NCI-H2227 (cell line): ENCODE measurements at regions not wholly inside any gene's neighbourhood (a gene's known extent, or its start where the extent isn't known, plus 50 kb on each side); places are given as distances from the start of the nearest gene placed in this dataset.
"Not testable (repeated sequence)": the region's sequence is repeated elsewhere in the genome, so short reads cannot be mapped to it uniquely, and the experiment has no call there.

Experiments used
- DNase-seq: peaks from one replicate; lab custom pipeline; 2025; ENCODE audit not compliant: unreplicated experiment; lab: John Stamatoyannopoulos, UW

DNA sequence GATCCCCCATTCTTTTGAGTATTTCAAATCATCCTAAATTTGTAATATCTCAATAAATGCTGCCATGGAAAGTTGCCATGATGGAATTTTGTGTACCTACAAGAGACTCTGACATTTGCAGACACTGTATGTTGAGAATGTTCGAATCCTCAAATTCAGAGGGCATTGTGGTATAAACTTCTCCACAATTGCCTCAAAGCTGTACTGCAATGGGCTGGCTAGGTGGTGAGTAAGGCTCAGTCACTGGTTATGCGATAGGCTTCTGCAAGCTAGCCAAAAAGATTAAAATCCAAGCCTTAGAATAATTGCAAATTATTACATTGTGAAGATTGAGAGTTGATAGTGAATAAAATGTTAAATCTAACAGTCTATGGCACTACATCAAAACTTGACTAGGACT, 130.2 kb upstream of the CEP162 start:
- no peak for DNase-seq

DNA sequence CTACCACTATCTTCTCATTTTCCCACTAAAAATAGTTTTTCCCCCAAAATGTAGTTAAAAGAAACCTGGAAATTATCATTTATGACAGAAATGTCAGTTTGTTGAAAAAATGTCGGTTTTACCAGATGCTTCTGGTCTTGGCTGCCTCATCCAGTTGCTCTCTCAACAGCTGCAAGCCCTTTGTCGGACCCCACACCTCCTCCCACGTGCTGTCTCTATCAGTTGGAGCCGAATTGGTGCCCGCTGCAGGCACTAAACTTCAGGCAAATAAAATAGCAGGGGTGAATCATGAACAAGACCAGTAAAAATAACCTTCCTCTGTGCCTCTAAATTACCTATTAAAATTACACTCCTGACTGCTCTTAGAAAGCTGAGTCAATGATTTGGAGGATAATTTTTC, 129.5 kb upstream of the CEP162 start:
- DNase-seq: no peak

- DNase-seq: no peak
Observed at GRCh38 chr6:84353459-84354423, 126.3 kb upstream of the CEP162 start.

GRCh38 chr6:84350397-84350796, 123.0 kb upstream of the CEP162 start:
- no peak for DNase-seq

- DNase-seq: no peak
Observed at GRCh38 chr6:84349542-84349941, 122.1 kb upstream of the CEP162 start.

DNA sequence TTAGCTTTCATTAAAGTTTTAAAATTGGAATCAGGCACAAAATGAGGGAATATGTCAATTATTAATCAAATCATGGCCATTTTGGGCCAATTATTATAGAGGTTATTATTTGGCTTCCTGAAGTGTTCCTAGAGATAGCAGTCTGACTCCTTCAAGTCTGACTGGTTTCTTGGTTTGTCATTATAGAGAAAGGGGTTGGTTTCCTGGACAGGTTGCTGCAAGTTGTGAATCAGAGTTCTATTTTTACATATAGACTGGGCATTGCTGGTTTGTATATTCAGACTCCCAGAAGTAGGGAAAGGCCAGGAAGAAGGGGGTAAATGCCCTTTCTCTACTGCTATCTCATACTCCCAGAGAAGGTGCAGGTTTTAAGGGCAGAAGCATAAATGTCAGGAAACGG, 121.4 kb upstream of the CEP162 start:
- no peak for DNase-seq

GRCh38 chr6:84346372-84346771, 118.9 kb upstream of the CEP162 start:
- DNase-seq: no peak

GRCh38 chr6:84344005-84344404, 116.6 kb upstream of the CEP162 start:
- no peak for DNase-seq

DNA sequence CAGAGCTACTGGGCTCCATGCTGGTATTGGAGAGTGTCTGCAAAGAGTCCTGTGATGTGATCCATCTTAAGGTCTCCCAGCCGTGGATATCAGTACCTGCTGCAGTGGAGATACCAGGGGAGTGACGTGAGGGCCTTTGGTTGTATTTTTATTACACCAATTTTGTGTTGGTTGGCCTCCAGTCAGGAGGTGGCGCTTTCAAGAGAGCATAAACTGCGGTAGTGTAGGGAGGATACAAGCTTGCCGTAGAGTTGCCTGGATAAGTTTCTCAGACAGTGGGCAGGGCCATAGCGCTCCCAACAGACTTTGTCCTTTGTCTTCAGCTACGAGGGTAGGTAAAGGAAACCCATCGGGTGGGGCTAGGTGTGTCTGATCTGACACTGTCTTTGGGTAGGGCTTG, 113.0 kb upstream of the CEP162 start:
- no peak for DNase-seq

GRCh38 chr6:84333842-84334241, 106.4 kb upstream of the CEP162 start:
- DNase-seq: no peak

GRCh38 chr6:84332139-84333034, 104.9 kb upstream of the CEP162 start:
- no peak for DNase-seq

DNA sequence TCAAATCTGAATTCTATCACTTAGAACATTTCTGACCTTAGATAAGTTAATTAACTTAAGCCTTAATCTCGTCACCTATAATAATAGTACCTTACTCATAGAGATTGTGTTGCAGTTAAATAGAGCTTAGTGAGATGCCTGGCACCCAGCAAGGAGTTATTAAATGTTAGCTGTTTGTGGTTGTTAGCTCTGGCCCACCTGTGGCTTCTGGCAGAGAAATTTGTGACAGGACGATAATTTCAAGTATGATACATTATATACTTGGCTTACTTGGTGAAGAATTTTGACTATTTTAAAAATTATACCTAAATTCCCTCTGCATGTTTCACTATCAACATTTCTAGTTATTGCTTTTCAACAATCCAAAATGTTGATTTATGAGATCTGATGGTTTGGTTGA, 102.9 kb upstream of the CEP162 start:
- no peak for DNase-seq

DNA sequence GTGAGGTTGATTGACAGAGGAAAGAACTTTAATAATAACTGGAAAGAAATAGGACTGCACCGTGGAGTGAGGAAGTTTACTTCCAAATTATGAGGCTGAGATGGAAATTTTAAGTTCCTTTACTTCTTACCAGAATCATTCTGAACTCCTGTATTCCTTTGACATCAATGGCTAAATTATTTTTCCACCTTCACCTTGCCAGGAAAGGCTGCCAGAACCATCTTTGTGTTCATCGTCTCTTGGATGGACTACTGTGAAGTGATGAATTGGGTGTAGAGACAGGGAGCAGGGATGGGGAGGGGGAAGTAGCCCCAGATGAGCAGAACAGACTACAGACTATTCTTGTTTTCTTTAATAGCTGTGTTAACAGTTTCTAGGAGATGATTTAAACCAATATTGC, 102.1 kb upstream of the CEP162 start:
- no peak for DNase-seq

GRCh38 chr6:84329077-84329476, 101.6 kb upstream of the CEP162 start:
- peak; percentile 8 for DNase-seq

DNA sequence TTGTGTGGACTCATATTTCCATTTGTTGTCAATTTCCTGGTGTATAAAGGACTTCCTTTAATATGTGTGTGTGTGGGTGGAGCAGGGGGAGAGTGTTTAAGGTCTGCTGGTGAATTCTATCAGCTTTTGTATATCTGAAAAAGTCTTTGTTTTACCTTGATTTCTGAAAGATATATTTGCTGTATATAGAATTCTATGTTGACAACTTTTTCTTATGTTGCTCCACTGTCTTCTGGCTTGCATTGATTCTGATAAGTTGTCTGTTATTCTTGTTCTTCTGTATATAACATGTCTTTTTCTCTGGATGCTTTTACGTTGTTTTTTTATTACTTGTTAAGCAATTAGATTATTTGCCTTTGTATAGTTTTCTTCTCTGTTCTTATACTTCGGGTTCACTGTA, 90.0 kb upstream of the CEP162 start:
- no peak for DNase-seq

DNA sequence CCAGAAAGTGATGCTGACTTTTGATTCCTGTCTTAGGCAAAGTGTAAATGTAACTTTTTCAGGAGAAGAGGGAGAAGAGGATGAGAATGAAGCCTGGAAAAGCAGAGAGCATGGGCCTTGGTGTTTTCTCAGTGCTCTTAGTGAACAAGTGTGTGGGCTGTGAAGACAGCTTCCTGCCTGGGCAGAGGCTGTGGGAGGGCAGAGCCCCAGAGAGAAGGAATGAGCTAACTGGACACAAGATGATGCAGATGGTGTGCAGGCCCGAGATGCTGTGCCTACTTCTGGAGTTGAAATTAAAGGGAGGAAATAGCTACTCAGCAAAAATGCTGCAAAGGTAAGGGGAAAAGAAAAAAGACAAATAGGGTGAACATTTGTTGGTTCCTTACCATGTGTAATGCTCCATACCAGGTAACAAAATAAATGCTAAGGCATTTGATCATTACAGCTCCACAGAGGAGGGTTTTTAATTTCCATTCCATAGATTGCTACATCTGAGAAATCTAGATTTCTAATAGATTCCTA, 87.0 kb upstream of the CEP162 start:
- no peak for DNase-seq

GRCh38 chr6:84309336-84309735, 81.9 kb upstream of the CEP162 start:
- no peak for DNase-seq

DNA sequence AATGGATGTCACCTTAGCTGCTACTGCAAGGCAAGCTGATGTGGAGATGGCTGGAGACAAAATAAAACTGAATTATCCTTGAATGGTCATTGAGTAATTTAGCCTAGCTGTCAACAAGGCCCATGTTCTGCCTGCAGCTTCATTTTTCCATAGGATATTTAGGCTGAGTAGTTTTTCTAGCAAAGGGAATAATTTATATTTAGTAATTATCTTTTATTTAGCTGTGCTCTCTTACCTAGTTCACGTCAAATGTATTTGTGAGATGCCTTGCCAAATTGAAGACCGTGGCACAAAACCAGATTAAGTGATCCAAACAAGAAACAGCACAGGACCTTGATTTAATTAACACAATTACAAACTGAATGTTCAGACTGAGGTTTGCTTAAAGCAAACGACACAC, 77.4 kb upstream of the CEP162 start:
- DNase-seq: no peak

DNA sequence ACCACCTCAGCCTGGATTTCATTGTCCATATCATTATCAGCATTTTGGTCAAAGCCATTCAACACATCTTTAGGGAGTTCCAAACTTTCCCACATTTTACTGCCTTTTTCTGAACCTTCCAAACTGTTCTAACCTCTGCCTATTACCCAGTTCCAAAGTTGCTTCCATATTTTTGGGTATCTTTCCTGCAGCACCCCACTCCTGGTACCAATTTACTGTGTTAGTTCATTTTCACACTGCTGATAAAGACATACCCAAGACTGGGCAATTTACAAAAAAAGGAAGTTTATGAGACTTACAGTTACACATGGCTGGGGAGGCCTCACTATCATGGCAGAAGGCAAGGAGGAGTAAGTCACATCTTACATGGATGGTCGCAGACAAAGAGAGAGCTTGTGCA, 63.6 kb upstream of the CEP162 start:
- DNase-seq: not testable (repeated sequence)

DNA sequence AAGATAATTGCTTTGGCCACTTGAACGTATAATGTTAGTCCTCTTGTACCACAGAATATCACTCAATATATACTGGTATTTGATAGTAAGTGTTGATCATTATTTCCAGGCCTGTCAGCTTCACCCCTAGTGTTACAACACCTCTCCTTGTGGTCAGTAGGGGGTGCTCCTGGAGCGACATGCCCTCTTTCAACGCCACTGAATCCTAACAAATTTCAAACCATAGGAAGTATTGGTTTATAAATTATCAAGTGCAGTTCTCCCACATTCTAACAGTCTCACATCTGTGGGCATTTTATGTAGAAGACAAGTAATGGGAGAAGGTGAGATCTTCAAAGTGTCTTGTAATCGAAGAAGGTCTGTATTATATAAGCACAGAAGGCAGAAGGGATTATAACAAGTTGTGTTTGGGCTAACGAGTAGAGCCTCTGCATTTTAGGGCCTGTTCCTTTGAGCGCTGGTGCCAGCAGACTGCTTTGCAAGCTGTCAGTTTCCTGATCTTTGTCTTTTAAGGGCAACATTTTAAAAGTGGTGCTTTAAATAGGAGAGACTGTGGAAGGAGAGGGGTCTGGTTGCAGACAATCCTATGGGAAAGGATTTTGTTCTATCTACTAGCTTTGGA, 57.1 kb upstream of the CEP162 start:
- no peak for DNase-seq

DNA sequence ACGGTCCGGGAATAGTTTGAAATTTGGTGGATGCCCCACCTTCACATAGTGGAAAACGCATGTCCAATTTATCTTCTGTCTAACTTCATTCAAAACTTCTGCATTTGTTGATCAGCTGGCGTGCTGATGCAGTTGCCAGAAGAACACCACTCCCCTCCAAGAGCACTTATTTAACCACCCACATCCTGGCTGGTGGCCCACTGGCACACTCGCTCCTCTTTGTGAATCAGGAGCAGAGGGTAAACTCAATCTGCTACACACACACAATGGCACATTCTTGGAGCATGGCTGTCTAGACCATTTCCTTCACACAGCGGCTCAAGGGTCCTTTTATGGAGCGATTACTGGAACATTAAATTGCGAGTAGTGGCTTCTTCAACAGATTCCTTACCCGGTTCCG, 55.1 kb upstream of the CEP162 start:
- DNase-seq: no peak
